SK-N-SH (cell line): ENCODE measurements at regions not wholly inside any gene's neighbourhood (a gene's known extent, or its start where the extent isn't known, plus 50 kb on each side); places are given as distances from the start of the nearest gene placed in this dataset.

Experiments used
- CTCF ChIA-PET: fragments of 300-600, 350-600 bp; formaldehyde crosslinking; extraction: SDS; loops from one replicate; lab custom pipeline; 2021; lab: Yijun Ruan, JAX
- POLR2A ChIA-PET: fragments of 350-600 bp; sonication (Branson Sonifier 250); formaldehyde crosslinking; extraction: SDS; loops from one replicate; lab custom pipeline; 2020; ENCODE audit warnings: antibody characterized with exemption, inconsistent platforms; lab: Yijun Ruan, JAX
- DNase-seq: peaks from one replicate; pipeline ENCODE4 v3.0.0; 2012
- H2AFZ ChIP-seq: fragments of 200-600 bp; sonication (generic); 2 replicates; pipeline ENCODE4 v1.8.1; 2016; ENCODE audit warnings: antibody characterized with exemption, mild to moderate bottlenecking, low read depth
- H3F3A ChIP-seq: fragments of 200-600 bp; sonication (generic); replicated peaks from 2 replicates; pipeline ENCODE3; 2016; ENCODE audit warnings: antibody characterized with exemption, mild to moderate bottlenecking; ENCODE audit not compliant: insufficient read depth
- H3K27ac ChIP-seq, 2 experiments: fragments of 200-500 bp in 1 of 2; fragments of 200-600 bp in 1 of 2; sonication (Bioruptor generic) in 1 of 2; sonication (generic), shearing (Covaris generic) in 1 of 2; 2 replicates each; pipeline versions ENCODE4 v1.5.1 to v1.6.1; 2014 to 2016; ENCODE audit warnings: low read depth in 2 of 2, inconsistent platforms in 1 of 2, low read length in 1 of 2, mild to moderate bottlenecking in 1 of 2, mixed read lengths in 1 of 2
- H3K27me3 ChIP-seq: fragments of 200-600 bp; sonication (generic), shearing (Covaris generic); 2 replicates; pipeline ENCODE4 v1.6.1; 2016; ENCODE audit warnings: mixed run types; ENCODE audit not compliant: insufficient read depth
- H3K36me3 ChIP-seq, 2 experiments: fragments of 200-500 bp in 1 of 2; fragments of 200-600 bp in 1 of 2; sonication (Bioruptor generic) in 1 of 2; sonication (generic) in 1 of 2; replicated peaks in 1 of 2; 2 replicates each; pipeline versions ENCODE3 to v1.5.1; 2014 to 2016; ENCODE audit warnings: low read length in 1 of 2, mild to moderate bottlenecking in 1 of 2; ENCODE audit not compliant: insufficient read depth in 2 of 2, control insufficient read depth in 1 of 2
- H3K4me1 ChIP-seq, 2 experiments: fragments of 200-500 bp in 1 of 2; fragments of 200-600 bp in 1 of 2; sonication (Bioruptor generic) in 1 of 2; sonication (generic), shearing (Covaris generic) in 1 of 2; 2 replicates each; pipeline versions ENCODE4 v1.5.1 to v1.6.1; 2014 to 2016; ENCODE audit warnings: low read depth in 1 of 2, low read length in 1 of 2, mixed run types in 1 of 2; ENCODE audit not compliant: insufficient read depth in 2 of 2, control insufficient read depth in 1 of 2
- H3K4me2 ChIP-seq: fragments of 200-600 bp; sonication (generic), shearing (Covaris generic); 2 replicates; pipeline ENCODE4 v1.6.1; 2017; ENCODE audit warnings: mixed run types
- H3K4me3 ChIP-seq, 2 experiments: fragments of 200-500 bp in 1 of 2; fragments of 200-600 bp in 1 of 2; sonication (Bioruptor generic) in 1 of 2; sonication (generic), shearing (Covaris generic) in 1 of 2; 2 replicates each; pipeline versions ENCODE4 v1.5.1 to v1.8.1; 2014 to 2016; ENCODE audit warnings: low read depth in 2 of 2, inconsistent platforms in 1 of 2, low read length in 1 of 2, mild to moderate bottlenecking in 1 of 2, mixed read lengths in 1 of 2, moderate library complexity in 1 of 2
- H3K79me2 ChIP-seq: fragments of 200-600 bp; sonication (generic); 2 replicates; pipeline ENCODE4 v1.8.1; 2017; ENCODE audit warnings: mild to moderate bottlenecking; ENCODE audit not compliant: insufficient read depth
- H3K9ac ChIP-seq: fragments of 200-600 bp; sonication (generic); 2 replicates; pipeline ENCODE4 v1.6.1; 2017; ENCODE audit warnings: mixed run types
- H3K9me2 ChIP-seq: fragments of 200-600 bp; sonication (generic); 2 replicates; pipeline ENCODE4 v1.6.1; 2017; ENCODE audit warnings: mixed run types
- H3K9me3 ChIP-seq: fragments of 200-600 bp; sonication (generic); 2 replicates; pipeline ENCODE4 v1.6.1; 2017; ENCODE audit warnings: mixed run types, mild to moderate bottlenecking, moderate library complexity
- H4K20me1 ChIP-seq: fragments of 200-600 bp; sonication (generic); 2 replicates; pipeline ENCODE4 v1.6.1; 2017; ENCODE audit warnings: mild to moderate bottlenecking, mixed run types; ENCODE audit not compliant: insufficient read depth
- CTCF ChIP-seq: fragments of 200-600 bp; sonication (generic); IDR thresholded peaks from 2 replicates; pipeline ENCODE4 v1.6.1; 2017; ENCODE audit warnings: antibody characterized with exemption, mild to moderate bottlenecking, moderate library complexity
- ELF1 ChIP-seq: IDR thresholded peaks from 2 replicates; pipeline ENCODE4 v1.4.0; 2012
- EP300 ChIP-seq, 2 experiments: IDR thresholded peaks; 2 replicates each; pipeline versions ENCODE4 v1.4.0 to v1.6.1; 2012; ENCODE audit warnings: borderline replicate concordance in 1 of 2, low read depth in 1 of 2, low read length in 1 of 2
- EZH2phosphoT487 ChIP-seq: fragments of 200-600 bp; sonication (generic); IDR thresholded peaks from 2 replicates; pipeline ENCODE4 v1.6.1; 2017; ENCODE audit warnings: low read depth, mixed run types, mild to moderate bottlenecking, antibody characterized with exemption, moderate library complexity, borderline replicate concordance
- FOXJ3 ChIP-seq: sonication (generic); formaldehyde crosslinking; IDR thresholded peaks from 2 replicates; pipeline ENCODE4 v1.5.1; 2020; ENCODE audit warnings: mild to moderate bottlenecking, missing genetic modification reagents
- GABPA ChIP-seq: IDR thresholded peaks from 2 replicates; pipeline ENCODE4 v1.4.0; 2012; ENCODE audit warnings: low read depth, mild to moderate bottlenecking
- GATA2 ChIP-seq: sonication (generic); formaldehyde crosslinking; IDR thresholded peaks from 2 replicates; pipeline ENCODE4 v1.5.0; 2020; ENCODE audit warnings: mild to moderate bottlenecking, missing genetic modification reagents
- IRF3 ChIP-seq: fragments of 150-350 bp; IDR thresholded peaks from 2 replicates; pipeline ENCODE4 v1.6.1; 2016; ENCODE audit warnings: mild to moderate bottlenecking, low read depth, low read length
- NRF1 ChIP-seq: IDR thresholded peaks from 2 replicates; pipeline ENCODE4 v1.6.1; 2012; ENCODE audit warnings: low read depth, mild to moderate bottlenecking, low read length
- RAD21 ChIP-seq: IDR thresholded peaks from 2 replicates; pipeline ENCODE4 v1.6.1; 2012; ENCODE audit warnings: mild to moderate bottlenecking, low read length
- RCOR1 ChIP-seq: fragments of 150-350 bp; IDR thresholded peaks from 2 replicates; pipeline ENCODE4 v1.6.1; 2017; ENCODE audit warnings: antibody characterized with exemption, low read length
- RFX5 ChIP-seq: IDR thresholded peaks from 2 replicates; pipeline ENCODE4 v1.6.1; 2012; ENCODE audit warnings: mild to moderate bottlenecking, improper control_type of control experiment, low read length
- RXRA ChIP-seq: IDR thresholded peaks from 2 replicates; pipeline ENCODE4 v1.4.0; 2012; ENCODE audit warnings: low read depth, mild to moderate bottlenecking, borderline replicate concordance
- SIN3A ChIP-seq: IDR thresholded peaks from 2 replicates; pipeline ENCODE4 v1.6.1; 2012; ENCODE audit warnings: low read depth, mild to moderate bottlenecking, low read length, moderate library complexity, borderline replicate concordance
- TAF1 ChIP-seq: IDR thresholded peaks from 2 replicates; pipeline ENCODE4 v1.6.1; 2012; ENCODE audit warnings: low read depth, mild to moderate bottlenecking, low read length, moderate library complexity, borderline replicate concordance
- TCF12 ChIP-seq: IDR thresholded peaks from 2 replicates; pipeline ENCODE4 v1.4.0; 2012
- TEAD4 ChIP-seq: IDR thresholded peaks from 2 replicates; pipeline ENCODE4 v1.4.0; 2012; ENCODE audit warnings: mild to moderate bottlenecking, borderline replicate concordance; ENCODE audit not compliant: insufficient read depth
- USF1 ChIP-seq: IDR thresholded peaks from 2 replicates; pipeline ENCODE4 v1.4.0; 2012; ENCODE audit warnings: low read depth, borderline replicate concordance
- USF2 ChIP-seq: fragments of 150-350 bp; IDR thresholded peaks from 2 replicates; pipeline ENCODE4 v1.6.1; 2017; ENCODE audit warnings: antibody characterized with exemption, low read length, low read depth, borderline replicate concordance
- YY1 ChIP-seq: IDR thresholded peaks from 2 replicates; pipeline ENCODE4 v1.4.0; 2012; ENCODE audit warnings: low read depth, mild to moderate bottlenecking
- WGBS: methylation state at CpG from one replicate; pipeline ENCODE4 v1.1.6; 2017; ENCODE audit warnings: low lambda C conversion rate; 5-methylcytosine and 5-hydroxymethylcytosine counted together

- H3K9ac ChIP-seq: no peak overlapping the region
- H3K4me1 ChIP-seq: peaks cover 0 to 9% of the 10 kb centered on the region in 2 experiments; a peak in 1 of 4 replicates
- no peaks in the 10 kb centered on the region for H3F3A ChIP-seq
- H3K27me3 ChIP-seq: no peaks in the 10 kb centered on the region
- no peak overlapping the region for H3K27ac ChIP-seq
- H3K9me2 ChIP-seq: no peaks in the 10 kb centered on the region
- H3K4me3 ChIP-seq: no peak overlapping the region
- H3K9me3 ChIP-seq: no peaks in the 10 kb centered on the region
- 36% methylated on average over 5 of the region's 5 CpGs for WGBS
- TF ChIP-seq IRF3 (no peak), GATA2 (CRISPR knock-in tag) (no peak), USF1 (no peak), FOXJ3 (CRISPR knock-in tag) (no peak), RFX5 (no peak)
- TF ChIP-seq, all 33 proteins: peak for 0
- no peak overlapping the region for H2AFZ ChIP-seq
- H3K4me2 ChIP-seq: no peak overlapping the region
- ChIA-PET CTCF (no interaction called here), POLR2A (no interaction called here)
- H3K36me3 ChIP-seq: no peaks in the 10 kb centered on the region
- no peaks in the 10 kb centered on the region for H3K79me2 ChIP-seq
- H4K20me1 ChIP-seq: no peaks in the 10 kb centered on the region
- no peak for DNase-seq
Measured at GRCh38 chr6:164129218-164129617, 714.7 kb downstream of the QKI start.

- DNase-seq: no peak
- Histone ChIP-seq H3K4me3 (no peak overlapping the region), H3K9me3 (no peaks in the 10 kb centered on the region), H3K9ac (no peak overlapping the region), H3K9me2 (no peaks in the 10 kb centered on the region), H3K27ac (no peak overlapping the region), H2AFZ (no peak overlapping the region), H3K36me3 (no peaks in the 10 kb centered on the region), H3K79me2 (no peaks in the 10 kb centered on the region), H3K27me3 (no peaks in the 10 kb centered on the region), H4K20me1 (no peaks in the 10 kb centered on the region), H3F3A (no peaks in the 10 kb centered on the region), H3K4me2 (no peak overlapping the region), H3K4me1 (peaks cover 0 to 9% of the 10 kb centered on the region in 2 experiments; a peak in 1 of 4 replicates)
- POLR2A ChIA-PET: no interaction called here
- CTCF ChIA-PET: interaction anchor here (0.6 kb wide), 1 partner anchor 24 kb away, joined by 3 read pairs; no protein-coding TSS in a partner anchor
- 36% methylated on average over 2 of the region's 2 CpGs for WGBS
- TF ChIP-seq RAD21: no peak
- no peak for TF ChIP-seq RCOR1
- no peak for TF ChIP-seq USF2
- no peak for TF ChIP-seq GABPA
- TF ChIP-seq NRF1: no peak
- TF ChIP-seq EP300 (IDR thresholded peaks at IDR 0.05; ENCODE audit: borderline replicate concordance in 1 of 2, low read depth in 1 of 2, low read length in 1 of 2): no peak
- no peak for TF ChIP-seq TEAD4
- no peak for TF ChIP-seq ELF1
- no peak for TF ChIP-seq TCF12
- no peak for TF ChIP-seq SIN3A
- TF ChIP-seq IRF3: no peak
- TF ChIP-seq TAF1: no peak
- TF ChIP-seq RXRA: no peak
- TF ChIP-seq CTCF: no peak
- TF ChIP-seq YY1: no peak
- TF ChIP-seq EZH2phosphoT487: no peak
Measured at GRCh38 chr6:164128101-164128500, 713.6 kb downstream of the QKI start.
